NOMO-1 (cell line): ENCODE measurements at regions not wholly inside any gene's neighbourhood (a gene's known extent, or its start where the extent isn't known, plus 50 kb on each side); places are given as distances from the start of the nearest gene placed in this dataset.
"Not testable (repeated sequence)": the region's sequence is repeated elsewhere in the genome, so short reads cannot be mapped to it uniquely, and the experiment has no call there.

ENCODE experiments used
- DNase-seq, 2 experiments: peaks; one replicate each; lab custom pipeline; 2025; ENCODE audit not compliant: unreplicated experiment in 2 of 2; lab: John Stamatoyannopoulos, UW

DNA sequence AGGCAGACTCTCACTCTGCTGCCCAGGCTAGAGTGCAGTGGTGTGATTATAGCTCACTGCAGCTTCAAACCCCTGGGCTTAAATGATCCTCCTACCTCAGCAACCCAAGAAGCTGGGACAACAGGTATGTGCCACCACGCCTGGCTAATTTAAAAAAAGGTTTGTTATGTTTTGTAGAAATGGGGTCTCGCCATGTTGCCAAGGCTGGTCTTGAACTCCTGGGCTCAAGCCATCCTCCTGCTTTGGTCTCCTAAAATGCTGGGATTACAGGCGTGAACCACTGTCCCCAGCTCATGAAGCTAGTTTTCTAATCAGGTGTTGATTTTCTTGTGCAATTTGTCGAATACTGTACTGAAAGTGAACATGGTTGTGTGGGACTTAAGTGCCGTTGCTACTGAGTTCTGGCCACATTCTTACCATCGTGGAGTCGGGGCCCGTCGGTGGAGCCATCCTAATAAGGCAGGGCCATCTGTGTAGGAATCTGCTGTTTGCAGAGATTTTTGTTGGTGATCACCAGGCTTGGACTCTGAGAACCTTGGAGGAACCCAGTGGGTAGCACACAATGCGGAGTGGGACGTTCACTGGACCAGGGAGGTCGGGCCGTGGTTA is 193.2 kb downstream of the GOLGA6L6 start:
- no peak for DNase-seq

DNA sequence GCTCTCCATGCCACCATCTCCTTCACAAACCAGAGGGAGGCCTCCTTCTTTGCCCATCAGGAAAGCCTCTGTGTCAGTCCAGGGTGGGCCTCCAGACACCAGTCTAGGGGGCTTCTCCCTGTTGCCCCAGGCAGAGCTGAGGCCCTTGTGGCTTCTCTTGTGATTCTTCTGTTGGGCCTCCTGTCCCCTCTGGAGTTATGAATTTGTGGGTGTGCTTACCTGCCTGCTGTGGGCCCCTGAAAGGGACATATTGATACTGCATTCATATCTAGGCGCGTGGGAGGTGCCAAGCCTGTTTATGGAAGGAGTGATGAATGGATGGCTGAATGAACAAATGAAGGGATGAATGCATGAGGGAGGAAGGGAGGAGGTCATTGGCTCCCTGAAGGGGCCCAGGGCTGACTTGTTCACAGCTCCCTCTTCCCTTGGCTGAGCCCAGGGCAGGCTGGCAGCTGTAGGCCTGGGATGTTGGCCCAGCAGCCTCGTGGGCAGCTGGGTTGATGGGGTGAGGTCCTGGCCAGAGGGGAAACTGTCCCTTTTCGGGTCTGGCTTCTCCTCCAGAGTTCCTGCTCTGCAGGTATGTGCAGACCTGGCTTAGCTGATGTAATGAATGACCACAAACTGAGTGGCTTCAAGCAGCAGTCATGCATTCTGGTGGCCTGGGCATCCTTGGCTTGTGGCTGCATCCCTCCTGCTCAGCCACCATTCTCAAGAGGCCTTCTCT is 195.4 kb downstream of the GOLGA6L6 start:
- DNase-seq = no peak

DNA sequence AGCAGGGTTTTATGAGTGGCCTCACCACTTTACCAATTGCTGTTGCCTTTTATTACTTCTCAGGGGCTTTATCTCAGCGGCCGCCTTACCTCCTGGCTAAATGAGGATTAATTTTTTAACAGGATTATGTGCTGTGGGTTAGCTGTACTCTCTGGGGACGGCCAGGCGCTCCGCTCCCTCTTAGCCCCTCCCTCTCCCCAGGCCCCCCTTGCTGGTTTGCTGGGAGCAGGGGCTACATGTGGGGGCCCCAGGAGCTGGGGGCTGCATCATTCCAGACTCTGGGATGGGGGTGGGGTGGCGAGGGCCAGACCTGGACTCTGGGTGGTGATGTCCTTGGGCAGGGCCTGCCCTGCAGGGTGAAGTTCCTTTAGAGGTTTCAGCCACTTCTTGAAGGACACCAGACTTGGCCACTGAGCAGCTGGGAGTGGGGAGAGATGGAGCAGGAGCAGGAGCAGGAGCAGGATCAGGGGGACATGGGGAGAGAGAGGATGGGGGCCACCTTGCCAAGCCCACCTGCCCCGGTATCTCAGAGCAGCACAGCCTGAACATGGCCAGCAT is 196.1 kb downstream of the GOLGA6L6 start:
- no peak for DNase-seq

DNA sequence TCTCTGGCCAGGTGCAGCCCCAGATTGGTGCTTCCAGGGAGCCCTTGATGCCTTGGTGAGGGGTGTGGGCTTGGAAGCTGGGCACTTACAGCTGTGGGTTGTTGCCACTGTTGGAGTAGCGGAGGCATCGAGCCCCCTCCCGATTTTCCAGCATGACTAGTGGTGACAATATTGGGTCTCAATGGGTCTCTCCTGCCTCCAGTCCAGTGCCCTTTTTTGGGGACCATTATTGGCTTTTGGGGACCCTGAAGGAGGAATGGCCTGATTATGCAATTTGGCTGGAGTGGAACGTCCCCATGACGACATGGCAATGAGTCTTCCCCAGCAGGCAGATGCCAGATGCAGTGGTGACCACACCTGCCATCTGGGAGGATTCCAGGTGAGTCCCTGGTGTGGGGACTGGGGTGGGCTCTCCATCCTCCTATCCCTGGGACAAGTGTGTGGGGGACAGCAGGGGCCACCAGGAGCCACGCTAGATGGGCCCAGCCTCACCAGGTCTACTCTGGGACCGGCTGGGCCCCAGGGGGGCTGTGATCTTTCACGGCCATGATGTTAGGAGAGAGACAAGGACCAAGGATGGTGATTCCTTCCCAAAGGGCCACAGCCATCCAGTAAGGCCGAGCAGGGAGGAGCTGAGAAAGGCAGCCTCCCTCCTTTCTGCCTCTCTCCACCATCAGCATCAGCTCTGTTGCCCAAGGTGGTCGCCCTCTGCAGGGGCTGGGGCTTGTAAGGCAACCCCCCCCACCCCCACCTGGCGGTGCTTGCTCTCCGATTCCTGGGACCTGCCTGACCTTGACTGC is 196.8 kb downstream of the GOLGA6L6 start:
- DNase-seq = no peak

DNA sequence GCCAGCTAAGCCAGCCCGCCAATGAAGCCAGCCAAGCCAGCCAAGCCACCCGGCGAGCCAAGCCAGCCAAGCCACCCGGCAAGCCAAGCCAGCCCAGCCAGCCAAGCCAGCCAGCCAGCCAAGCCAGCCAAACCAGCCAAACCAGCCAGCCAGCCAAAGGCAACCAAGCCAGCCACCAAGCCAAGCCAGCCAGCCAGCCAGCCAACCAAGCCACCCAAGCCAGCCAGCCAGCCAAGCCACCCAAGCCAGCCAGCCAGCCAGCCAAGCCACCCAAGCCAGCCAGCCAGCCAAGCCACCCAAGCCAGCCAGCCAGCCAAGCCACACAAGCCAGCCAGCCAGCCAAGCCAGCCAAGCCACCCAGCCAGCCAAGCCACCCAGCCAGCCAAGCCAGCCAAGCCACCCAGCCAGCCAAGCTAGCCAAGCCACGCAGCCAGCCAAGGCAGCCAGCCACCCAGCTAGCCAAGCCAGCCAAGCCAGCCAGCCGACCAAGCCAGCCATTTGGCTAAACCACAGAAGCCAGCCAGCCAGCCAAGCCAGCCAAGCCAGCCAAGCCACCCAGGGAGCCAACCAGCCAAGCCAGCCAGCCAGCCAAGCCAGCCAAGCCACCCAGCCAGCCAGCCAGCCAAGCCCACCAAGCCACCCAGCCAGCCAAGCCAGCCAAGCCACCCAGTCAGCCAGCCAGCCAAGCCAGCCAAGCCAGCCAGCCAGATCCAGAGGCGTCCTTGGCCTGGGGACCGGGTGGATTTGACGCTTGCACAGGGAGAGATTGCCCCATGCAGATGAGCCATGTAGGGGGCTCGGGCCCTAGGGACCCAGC is 198.0 kb downstream of the GOLGA6L6 start:
- DNase-seq = not testable (repeated sequence)

DNA sequence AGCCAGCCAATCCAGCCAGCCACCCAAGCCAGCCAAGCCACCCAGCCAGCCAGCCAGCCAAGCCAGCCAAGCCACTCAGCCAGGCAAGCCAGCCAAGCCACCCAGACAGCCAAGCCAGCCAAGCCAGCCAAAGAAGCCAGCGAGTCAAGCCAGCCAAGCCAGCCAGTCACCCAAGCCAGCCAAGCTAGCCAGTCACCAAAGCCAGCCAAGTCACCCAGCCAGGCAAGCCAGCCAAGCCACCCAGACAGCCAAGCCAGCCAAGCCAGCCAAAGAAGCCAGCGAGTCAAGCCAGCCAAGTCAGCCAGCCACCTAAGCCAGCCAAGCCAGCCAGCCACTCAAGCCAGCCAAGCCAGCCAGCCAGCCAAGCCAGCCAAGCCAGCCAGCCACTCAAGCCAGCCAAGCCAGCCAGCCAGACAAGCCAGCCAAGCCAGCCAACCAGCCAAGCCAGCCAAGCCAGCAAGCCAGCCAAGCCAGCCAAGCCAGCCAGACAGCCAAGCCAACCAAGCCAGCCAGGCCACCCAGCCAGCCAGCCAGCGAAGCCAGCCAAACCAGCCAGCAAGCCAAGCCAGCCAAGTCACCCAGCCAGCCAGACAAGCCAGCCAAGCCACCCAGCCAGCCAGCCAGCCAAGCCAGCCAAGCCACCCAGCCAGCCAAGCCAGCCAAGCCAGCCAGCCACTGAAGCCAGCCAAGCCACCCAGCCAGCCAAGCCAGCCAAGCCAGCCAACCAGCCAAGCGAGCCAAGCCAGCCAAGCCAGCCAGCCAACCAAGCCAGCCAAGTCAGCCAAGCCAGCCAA is 198.8 kb downstream of the GOLGA6L6 start:
- not testable (repeated sequence) for DNase-seq

DNA sequence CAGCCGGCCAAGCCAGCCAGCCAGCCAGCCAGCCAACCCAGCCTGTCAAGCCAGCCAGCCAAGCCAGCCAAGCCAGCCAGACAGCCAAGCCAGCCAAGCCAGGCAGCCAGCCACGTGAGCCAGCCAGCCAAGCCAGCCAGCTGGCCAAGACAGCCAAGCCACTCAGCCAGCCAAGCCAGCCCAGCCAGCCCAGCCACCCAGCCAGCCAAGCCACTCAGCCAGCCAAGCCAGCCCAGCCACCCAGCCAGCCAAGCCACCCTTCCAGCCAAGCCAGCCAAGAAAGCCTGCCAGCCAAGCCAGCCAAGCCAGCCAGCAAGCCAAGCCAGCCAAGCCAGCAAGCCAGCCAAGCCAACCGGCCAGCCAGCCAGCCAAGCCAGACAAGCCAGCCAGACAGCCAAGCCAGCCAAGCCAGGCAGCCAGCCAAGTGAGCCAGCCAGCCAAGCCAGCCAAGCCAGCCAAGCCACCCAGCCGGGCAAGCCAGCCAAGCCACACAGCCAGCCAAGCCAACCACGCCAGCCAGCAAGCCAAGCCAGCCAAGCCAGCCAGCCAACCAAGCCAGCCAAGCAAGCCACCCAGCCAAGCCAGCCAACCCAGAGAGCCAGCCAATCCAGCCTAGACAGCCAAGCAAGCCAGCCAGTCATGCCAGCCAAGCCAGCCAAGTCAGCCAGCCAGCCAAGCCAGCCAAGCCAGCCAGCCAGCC is 199.5 kb downstream of the GOLGA6L6 start:
- no peak for DNase-seq

DNA sequence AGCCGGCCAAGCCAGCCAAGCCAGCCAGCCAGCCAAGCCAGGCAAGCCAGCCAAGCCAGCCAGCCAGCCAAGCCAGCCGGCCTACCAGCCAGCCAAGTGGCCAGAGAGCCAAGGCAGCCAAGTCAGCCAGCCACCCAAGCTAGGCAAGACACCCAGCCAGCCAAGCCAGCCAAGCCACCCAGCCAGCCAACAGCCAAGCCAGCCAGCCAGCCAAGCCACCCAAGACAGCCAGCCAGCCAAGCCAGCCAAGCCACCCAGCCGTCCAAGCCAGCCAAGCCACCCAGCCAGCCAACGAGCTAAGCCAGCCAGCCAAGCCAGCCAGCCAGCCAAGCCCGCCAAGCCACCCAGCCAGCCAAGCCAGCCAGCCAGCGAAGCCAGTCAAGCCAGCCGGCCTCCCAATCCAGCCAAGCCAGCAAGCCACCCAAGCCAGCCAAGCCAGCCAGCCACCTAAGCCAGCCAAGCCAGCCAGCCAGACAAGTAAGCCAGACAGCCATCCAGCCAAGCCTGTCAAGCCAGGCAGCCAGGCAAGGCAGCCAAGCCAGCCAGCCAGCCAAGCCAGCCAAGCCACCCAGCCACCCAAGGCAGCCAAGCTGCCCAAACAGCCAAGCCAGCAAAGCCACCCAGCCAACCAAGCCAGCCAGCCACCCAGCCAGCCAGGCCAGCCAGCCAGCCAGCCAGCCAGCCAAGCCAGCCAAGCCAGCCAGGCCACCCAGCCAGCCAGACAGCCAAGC is 200.5 kb downstream of the GOLGA6L6 start:
- no peak for DNase-seq

DNA sequence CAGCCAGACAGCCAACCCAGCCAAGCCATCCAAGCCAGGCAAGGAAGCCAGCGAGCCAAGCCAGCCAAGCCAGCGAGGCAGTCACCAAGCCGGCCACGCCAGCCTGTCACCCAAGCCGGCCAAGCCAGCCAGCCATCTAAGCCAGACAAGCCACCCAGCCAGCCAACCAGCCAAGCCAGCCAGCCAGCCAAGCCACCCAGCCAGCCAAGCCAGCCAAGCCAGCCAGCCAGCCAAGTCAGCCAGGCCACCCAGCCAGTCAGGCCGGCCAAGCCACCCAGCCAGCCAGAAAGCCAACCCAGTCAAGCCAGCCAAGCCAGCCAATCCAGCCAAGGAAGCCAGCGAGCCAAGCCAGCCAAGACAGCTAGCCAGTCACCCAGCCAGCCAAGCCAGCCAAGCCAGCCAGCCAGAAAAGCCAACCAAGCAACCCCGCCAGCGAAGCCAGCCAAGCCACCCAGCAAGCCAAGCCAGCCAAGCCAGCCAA is 201.2 kb downstream of the GOLGA6L6 start:
- no peak for DNase-seq

DNA sequence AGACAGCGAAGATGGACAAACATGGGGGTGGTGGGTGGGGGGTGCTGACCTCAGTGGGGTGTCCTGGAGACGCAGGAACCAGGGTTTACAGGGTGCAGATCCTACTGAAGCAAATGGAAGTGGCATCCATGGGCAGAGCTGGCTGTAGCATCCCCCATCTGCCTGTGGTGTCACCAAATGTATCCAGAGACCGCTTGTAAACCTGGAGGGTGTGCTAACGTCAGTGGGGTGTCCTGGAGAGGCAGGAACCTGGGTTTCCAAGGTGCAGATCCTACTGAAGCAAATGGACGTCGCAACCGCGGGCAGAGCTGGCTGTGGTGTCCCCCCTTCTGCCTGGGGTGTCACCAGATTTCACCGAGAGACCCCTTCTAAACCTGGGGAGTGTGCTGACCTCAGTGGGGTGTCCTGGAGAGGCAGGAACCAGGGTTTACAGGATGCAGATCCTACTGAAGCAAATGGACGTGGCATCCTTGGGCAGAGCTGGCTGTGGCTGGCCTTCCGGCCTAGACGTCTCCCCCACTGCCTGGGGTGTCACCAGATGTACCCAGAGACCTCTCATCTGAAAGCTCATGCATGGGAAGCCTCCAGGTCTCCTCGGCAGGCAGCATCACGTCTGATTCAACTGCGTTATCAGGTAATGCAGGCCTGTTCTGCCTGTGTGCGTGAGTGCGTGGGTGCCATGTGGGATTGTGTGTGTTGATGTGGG is 202.4 kb downstream of the GOLGA6L6 start:
- not testable (repeated sequence) for DNase-seq

DNA sequence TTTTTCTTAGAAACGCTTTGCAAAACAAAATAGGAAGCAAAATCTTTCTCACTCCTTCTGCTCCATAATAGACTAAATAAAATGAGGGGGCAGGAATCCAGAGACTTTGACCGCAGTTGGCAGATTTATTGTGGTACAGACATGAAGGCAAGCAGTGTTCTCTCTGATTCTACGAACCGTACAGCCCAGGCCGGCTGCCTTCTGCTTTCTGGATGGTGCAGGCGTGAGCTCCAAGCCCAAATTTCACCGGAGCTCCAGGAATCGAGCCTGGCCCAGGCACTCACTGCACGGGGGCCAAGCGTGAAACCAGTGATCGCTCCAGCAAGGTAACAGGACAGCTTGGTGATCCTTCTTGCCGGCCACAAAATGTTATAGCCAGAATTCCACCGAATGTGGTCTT is 202.9 kb downstream of the GOLGA6L6 start:
- DNase-seq = not testable (repeated sequence)

DNA sequence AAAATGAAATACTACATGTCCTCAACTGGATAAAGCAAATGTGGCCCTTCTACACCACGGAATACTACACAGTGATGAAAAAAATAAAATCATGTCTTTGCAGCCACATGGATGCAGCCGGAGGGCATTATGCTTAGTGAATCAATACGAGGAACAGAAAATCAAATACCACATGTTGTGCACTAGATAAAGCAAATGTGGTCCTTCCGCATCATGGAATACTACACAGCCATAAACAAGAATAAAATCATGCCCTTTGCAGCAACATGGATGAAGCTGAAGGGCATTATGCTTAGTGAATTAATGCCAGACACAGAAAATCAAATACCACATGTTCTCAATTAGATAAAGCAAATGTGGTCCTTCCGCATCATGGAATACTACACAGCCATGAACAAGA is 204.4 kb downstream of the GOLGA6L6 start:
- not testable (repeated sequence) for DNase-seq

DNA sequence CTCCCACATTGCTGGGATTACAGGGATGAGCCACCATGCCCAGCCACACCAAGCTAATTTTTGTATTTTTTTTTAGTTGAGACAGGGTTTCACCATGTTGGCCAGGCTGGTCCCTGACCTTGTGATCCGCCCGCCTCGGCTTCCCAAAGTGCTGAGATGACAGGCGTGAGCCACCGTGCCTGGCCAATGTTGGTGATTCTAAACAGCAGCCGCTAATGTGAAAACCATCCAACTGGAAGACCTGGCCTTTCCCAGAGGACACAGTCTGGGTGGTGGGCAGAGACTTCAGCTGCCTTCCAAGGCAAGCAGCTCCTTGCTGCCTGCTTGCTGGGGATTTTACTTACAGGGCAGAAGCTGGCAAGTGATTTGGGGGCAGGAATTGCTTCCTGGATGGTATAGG is 207.1 kb downstream of the GOLGA6L6 start:
- DNase-seq = not testable (repeated sequence)

DNA sequence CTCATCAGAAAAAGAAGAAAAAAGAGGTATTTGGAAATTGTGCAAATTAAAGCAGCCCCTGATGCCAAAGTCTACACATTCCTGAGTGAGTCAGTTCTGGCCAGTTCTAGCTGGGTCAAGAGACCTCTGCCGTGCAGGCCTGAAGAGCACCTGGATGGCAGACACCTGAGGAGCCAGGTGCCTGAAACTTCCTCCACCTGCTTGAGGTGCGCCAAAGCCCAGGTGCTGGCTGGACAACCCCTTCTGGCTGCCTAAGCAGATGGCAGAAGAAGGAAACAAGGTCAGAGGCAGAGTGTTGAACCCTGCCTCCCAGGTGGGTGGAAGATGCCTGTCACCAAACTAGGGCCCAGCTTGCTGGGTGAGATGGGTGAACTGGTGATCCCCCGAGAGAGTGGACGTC is 215.8 kb downstream of the GOLGA6L6 start:
- DNase-seq = not testable (repeated sequence)

DNA sequence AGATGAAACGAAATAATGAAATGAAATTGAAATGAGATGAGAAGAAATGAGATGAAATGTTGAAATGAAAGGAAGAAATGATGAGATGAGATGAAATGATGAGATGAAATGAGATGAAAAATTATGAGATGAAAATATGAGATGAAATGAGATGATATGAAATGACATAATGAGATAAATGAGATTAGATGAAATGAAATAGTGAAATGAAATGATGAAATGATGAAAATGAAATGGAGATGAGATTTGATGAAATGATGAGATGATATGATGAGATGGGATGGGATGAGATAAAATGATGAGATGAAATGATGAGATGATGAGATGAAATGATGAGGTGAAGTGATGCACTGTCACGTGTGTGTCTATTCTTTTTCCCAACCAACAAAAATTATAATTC is 224.5 kb downstream of the GOLGA6L6 start:
- DNase-seq = not testable (repeated sequence)

DNA sequence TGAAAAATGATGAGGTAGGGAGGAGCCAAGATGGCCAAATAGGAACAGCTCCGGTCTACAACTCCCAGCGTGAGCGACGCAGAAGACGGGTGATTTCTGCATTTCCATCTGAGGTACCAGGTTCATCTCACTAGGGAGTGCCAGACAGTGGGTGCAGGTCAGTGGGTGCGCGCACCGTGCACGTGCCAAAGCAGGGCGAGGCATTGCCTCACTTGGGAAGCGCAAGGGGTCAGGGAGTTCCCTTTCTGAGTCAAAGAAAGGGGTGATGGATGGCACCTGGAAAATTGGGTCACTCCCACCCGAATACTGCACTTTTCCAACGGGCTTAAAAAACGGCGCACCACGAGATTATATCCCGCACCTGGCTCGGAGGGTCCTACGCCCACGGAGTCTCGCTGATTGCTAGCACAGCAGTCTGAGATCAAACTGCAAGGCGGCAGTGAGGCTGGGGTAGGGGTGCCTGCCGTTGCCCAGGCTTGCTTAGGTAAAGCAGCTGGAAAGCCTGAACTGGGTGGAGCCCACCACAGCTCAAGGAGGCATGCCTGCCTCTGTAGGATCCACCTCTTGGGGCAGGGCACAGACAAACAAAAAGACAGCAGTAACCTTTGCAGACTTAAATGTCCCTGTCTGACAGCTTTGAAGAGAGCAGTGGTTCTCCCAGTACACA is 230.5 kb downstream of the GOLGA6L6 start:
- not testable (repeated sequence) for DNase-seq

DNA sequence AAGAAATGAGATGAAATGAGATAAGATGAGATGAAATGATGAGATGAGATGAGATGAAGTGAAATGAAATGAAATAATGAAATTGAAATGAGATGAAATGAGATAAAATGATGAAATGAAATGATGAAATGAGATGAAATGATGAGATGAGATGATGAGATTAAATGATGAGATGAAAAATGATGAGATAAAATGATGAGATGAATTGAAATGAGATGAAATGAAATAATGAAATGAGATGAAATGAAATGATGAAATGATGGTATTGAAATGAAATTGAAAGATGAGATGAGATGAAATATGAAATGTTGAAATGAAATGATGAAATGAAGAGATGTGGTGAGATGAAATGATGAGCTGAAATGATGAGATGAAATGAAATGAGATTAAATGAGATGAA is 231.0 kb downstream of the GOLGA6L6 start:
- no peak for DNase-seq
